Naive B cell (primary cell): ENCODE measurements at regions not wholly inside any gene's neighbourhood (a gene's known extent, or its start where the extent isn't known, plus 50 kb on each side); places are given as distances from the start of the nearest gene placed in this dataset.
A peak's percentile ranks its signal among the peaks of the same experiment; 100 is the strongest.

Experiments used
- ATAC-seq, 2 donors: fragments of 150-1000 bp; cut with Tn5 transposase; 2 replicates each; pipeline ENCODE4 v1.10.0; 2021; ENCODE audit warnings: low read depth in 2 of 2, mild to moderate bottlenecking in 2 of 2, moderate library complexity in 2 of 2
- DNase-seq: peaks from one replicate; pipeline ENCODE4 v3.0.0; 2022
- H3K27ac Mint-ChIP-seq, 6 donors: one replicate each; pipeline ENCODE4 v1.8.0; 2020 to 2022; ENCODE audit warnings: mild to moderate bottlenecking in 6 of 6, mixed read lengths in 6 of 6, moderate library complexity in 5 of 6, inconsistent platforms in 2 of 6
- H3K27me3 Mint-ChIP-seq, 3 donors: one replicate each; pipeline ENCODE4 v1.8.0; 2021 to 2022; ENCODE audit warnings: mixed read lengths in 3 of 3, mild to moderate bottlenecking in 1 of 3
- H3K36me3 Mint-ChIP-seq, 2 donors: one replicate each; pipeline ENCODE4 v1.8.0; 2020 to 2022; ENCODE audit warnings: mixed read lengths in 2 of 2, inconsistent platforms in 1 of 2, mild to moderate bottlenecking in 1 of 2
- H3K4me1 Mint-ChIP-seq, 3 donors: one replicate each; pipeline ENCODE4 v1.8.0; 2020 to 2022; ENCODE audit warnings: mixed read lengths in 3 of 3, inconsistent platforms in 1 of 3, mild to moderate bottlenecking in 1 of 3, moderate library complexity in 1 of 3
- H3K4me3 Mint-ChIP-seq, 8 donors: one replicate each; pipeline ENCODE4 v1.8.0; 2020 to 2022; ENCODE audit warnings: mild to moderate bottlenecking in 8 of 8, mixed read lengths in 8 of 8, moderate library complexity in 8 of 8, inconsistent platforms in 2 of 8
- H3K9me3 Mint-ChIP-seq, 7 donors: one replicate each; pipeline ENCODE4 v1.8.0; 2020 to 2022; ENCODE audit warnings: mixed read lengths in 7 of 7, mild to moderate bottlenecking in 5 of 7, inconsistent platforms in 2 of 7, moderate library complexity in 1 of 7

DNA sequence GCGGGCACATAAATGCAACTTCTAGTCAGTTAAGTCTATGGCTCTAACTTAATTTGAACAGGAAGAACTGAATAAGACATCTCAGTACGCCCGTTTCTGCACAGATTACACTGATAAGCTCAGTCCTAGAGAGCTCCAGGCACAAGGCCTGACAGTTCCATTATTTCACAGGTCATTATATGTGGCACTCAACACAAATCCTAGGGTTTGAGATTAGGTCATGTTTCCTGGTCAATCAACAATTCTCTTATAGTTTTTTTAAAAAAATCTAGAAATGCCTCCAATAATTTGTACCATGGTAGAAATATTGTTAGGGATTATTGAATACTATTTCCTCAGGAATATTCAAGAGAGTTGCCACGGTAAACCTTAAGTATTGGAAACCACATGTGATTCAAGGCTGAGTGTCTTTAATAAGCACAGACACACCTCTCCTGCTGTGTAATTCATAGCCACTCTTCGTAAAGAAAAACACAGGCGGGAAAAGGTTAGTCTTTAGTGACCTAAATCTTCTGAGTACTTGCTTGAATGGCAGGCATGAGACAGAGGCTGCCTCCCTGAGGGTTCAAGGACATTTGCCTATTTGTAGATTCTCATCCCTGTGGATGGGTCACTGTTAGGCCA lies 342.9 kb upstream of the ADGRL3 start:
- H3K4me1 Mint-ChIP-seq, result no peaks in the 10 kb centered on the region
- ATAC-seq, result no peak
- peaks cover 0 to 19% (median 3%) of the 10 kb centered on the region in 7 donors for H3K9me3 Mint-ChIP-seq
- H3K27ac Mint-ChIP-seq, result no peak overlapping the region
- H3K27me3 Mint-ChIP-seq, result no peaks in the 10 kb centered on the region
- no peak overlapping the region for H3K4me3 Mint-ChIP-seq
- no peak for DNase-seq
- H3K36me3 Mint-ChIP-seq, result no peaks in the 10 kb centered on the region

DNA sequence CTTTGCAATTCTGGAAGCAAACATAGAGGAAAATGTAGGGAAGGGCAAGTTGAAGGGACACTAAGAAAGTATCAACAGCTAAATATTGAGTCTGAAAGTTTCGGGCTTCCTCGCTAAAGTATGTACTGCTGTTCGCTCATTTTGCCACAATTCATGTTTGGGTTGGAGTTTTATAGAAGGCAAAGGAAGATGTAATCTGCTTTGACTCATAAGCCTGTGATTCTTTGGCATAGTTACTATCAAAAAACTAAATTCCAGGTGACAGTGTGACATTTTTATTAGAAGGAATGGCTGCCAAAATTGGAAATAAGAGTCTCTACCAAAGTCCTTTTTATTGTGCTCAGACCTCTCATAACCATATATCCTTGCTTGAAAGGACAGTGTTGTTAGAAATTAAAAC lies 336.7 kb upstream of the ADGRL3 start:
- no peaks in the 10 kb centered on the region for H3K36me3 Mint-ChIP-seq
- ATAC-seq (no peak), DNase-seq (no peak)
- H3K4me1 Mint-ChIP-seq, result no peaks in the 10 kb centered on the region
- H3K4me3 Mint-ChIP-seq, result no peak overlapping the region
- no peak overlapping the region for H3K27ac Mint-ChIP-seq
- peaks cover 0 to 15% (median 3%) of the 10 kb centered on the region in 7 donors for H3K9me3 Mint-ChIP-seq
- no peaks in the 10 kb centered on the region for H3K27me3 Mint-ChIP-seq

DNA sequence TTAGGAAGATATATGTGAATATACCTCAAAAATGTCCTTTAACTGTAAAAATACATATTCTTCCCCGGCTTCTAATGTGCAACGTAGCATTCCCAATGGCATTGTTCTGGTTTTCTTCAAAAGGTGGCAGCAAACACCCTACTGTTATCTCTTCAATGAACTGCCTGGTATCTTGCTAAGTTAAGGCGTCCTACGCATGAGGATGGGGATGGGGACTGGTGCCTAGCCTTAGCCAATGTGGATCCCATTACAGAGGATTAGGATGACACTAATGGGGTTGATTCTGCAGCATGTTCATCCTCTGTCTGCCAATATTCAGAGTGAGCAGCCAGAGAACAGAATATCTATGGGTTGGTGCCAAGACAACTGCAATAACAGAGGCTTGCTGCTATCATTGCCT lies 334.9 kb upstream of the ADGRL3 start:
- Mint-ChIP-seq H3K4me1 (no peaks in the 10 kb centered on the region), H3K27ac (no peak overlapping the region), H3K4me3 (no peak overlapping the region), H3K9me3 (peaks cover 0 to 17% (median 3%) of the 10 kb centered on the region in 7 donors), H3K36me3 (no peaks in the 10 kb centered on the region), H3K27me3 (no peaks in the 10 kb centered on the region)
- DNase-seq, result no peak
- no peak for ATAC-seq

GRCh38 chr4:60868232-60868960 lies 331.7 kb upstream of the ADGRL3 start:
- Mint-ChIP-seq H3K36me3 (no peaks in the 10 kb centered on the region), H3K4me3 (no peak overlapping the region), H3K27ac (no peak overlapping the region), H3K9me3 (peaks cover 0 to 15% (median 1%) of the 10 kb centered on the region in 7 donors), H3K27me3 (no peaks in the 10 kb centered on the region), H3K4me1 (no peaks in the 10 kb centered on the region)
- DNase-seq, result no peak
- ATAC-seq, result no peak

DNA sequence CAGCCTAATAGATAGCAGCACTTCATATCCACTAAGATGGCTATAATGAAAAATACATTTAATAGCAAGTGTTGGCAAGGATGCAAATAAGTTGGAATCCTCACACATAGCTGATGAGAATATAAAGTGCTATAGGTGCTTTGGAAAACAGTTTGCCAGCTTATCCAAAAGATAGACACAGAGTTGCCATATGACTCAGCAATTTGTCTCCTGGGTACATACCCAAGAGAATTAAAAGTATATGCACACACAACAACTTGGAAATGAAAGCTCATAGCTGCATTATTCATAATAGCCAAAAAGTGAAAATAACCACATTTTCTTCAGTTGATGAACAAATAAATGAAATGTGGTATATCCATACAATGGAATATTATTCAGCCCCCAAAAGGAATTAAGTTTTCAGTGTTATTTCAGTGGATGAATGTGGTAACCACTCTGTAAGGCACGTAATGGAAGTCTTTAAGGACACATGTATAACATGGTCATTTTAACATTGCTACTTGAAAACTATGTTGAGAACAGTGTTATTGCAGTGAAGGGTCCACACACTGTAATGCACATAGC lies 320.9 kb upstream of the ADGRL3 start:
- Mint-ChIP-seq H3K9me3 (peaks cover 0 to 24% (median 0%) of the 10 kb centered on the region in 7 donors), H3K4me1 (no peaks in the 10 kb centered on the region)
- DNase-seq, result no peak

GRCh38 chr4:60884587-60884986 lies 315.5 kb upstream of the ADGRL3 start:
- Mint-ChIP-seq H3K9me3 (peaks cover 0 to 15% (median 1%) of the 10 kb centered on the region in 7 donors), H3K4me3 (no peak overlapping the region), H3K36me3 (no peaks in the 10 kb centered on the region), H3K27ac (no peak overlapping the region), H3K4me1 (no peaks in the 10 kb centered on the region), H3K27me3 (no peaks in the 10 kb centered on the region)
- ATAC-seq (no peak), DNase-seq (no peak)

More for the DNA sequence above, 320.9 kb upstream of the ADGRL3 start:
- Mint-ChIP-seq H3K27me3 (no peaks in the 10 kb centered on the region), H3K27ac (no peak overlapping the region), H3K4me3 (no peak overlapping the region), H3K36me3 (no peaks in the 10 kb centered on the region)
- ATAC-seq, result no peak

- Mint-ChIP-seq H3K27ac (peak overlapping the region in 1 of 6 donors; percentile 24), H3K9me3 (peaks cover 0 to 14% (median 1%) of the 10 kb centered on the region in 7 donors)
Observed at GRCh38 chr4:60885011-60885410, 315.1 kb upstream of the ADGRL3 start.

GRCh38 chr4:60890743-60891142 lies 309.4 kb upstream of the ADGRL3 start:
- DNase-seq (no peak), ATAC-seq (no peak)
- Mint-ChIP-seq H3K27ac (no peak overlapping the region), H3K4me3 (no peak overlapping the region), H3K4me1 (no peaks in the 10 kb centered on the region), H3K27me3 (no peaks in the 10 kb centered on the region), H3K36me3 (no peaks in the 10 kb centered on the region), H3K9me3 (peaks cover 0 to 12% (median 1%) of the 10 kb centered on the region in 7 donors)

More at GRCh38 chr4:60885011-60885410, 315.1 kb upstream of the ADGRL3 start:
- Mint-ChIP-seq H3K4me3 (no peak overlapping the region), H3K36me3 (no peaks in the 10 kb centered on the region), H3K27me3 (no peaks in the 10 kb centered on the region), H3K4me1 (no peaks in the 10 kb centered on the region)
- ATAC-seq, result no peak
- DNase-seq, result no peak

DNA sequence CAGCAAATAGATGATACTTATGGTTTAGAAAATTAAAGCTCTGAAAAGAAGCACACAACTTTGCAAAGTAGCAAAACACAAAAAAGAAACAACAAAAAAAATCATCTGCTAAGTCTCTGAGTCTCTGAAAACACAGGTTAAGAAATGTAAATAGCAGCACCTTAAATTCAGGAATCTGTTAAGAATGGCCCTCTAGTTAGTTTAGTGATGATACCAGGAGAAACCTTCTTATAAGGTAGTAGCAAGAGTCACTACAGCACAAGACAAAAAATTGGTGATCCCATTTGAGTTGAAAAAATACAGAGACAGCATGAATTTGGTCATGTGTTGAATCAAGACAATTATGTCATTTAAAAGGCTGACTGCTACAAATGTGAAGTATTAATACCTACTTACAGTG lies 308.2 kb upstream of the ADGRL3 start:
- Mint-ChIP-seq H3K27ac (no peak overlapping the region), H3K4me1 (no peaks in the 10 kb centered on the region), H3K9me3 (peaks cover 0 to 12% (median 1%) of the 10 kb centered on the region in 7 donors), H3K27me3 (no peaks in the 10 kb centered on the region), H3K36me3 (no peaks in the 10 kb centered on the region), H3K4me3 (no peak overlapping the region)
- DNase-seq (no peak), ATAC-seq (no peak)

DNA sequence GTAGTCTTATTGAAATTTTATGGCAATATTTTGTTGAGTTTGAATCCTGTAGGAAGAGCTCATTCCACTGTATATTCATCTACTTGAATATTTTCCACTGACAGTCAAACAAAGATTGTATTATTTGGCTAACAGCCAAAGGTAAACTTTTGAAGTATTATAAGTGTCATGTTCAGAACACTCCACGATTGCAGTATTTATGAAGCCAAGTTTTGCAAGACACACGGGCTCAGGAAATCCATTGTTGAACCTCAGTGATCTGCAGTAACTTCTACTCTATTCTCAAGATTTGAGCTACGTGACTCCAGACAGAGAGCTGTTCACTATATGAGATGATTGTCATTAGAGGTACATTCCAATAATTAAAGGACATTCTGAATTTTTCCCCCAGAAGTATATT lies 302.7 kb upstream of the ADGRL3 start:
- Mint-ChIP-seq H3K9me3 (peaks cover 0 to 10% (median 2%) of the 10 kb centered on the region in 7 donors), H3K27ac (no peak overlapping the region), H3K4me1 (no peaks in the 10 kb centered on the region), H3K27me3 (no peaks in the 10 kb centered on the region), H3K4me3 (no peak overlapping the region), H3K36me3 (no peaks in the 10 kb centered on the region)
- ATAC-seq (no peak), DNase-seq (no peak)

DNA sequence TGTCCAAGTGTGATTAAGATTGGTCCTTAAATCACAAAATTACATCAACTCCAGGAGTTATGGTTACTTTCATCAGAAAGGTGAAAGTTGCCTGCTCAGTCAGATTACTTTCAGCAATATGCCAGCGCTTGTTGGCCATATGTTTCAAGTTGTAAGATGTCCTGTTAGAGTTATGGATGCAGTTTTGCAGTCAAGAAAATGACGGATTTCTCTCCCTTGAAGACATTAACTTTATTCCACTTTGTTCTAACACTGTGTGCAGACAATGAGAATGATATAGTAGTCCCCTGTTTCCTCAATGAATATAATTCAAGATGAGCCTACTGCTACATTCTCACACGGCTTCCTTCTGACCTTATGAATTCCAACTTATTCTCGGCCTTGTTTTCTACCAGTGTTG lies 295.0 kb upstream of the ADGRL3 start:
- Mint-ChIP-seq H3K27ac (no peak overlapping the region), H3K9me3 (peaks cover 0 to 5% (median 2%) of the 10 kb centered on the region in 7 donors), H3K36me3 (no peaks in the 10 kb centered on the region), H3K4me1 (no peaks in the 10 kb centered on the region), H3K4me3 (no peak overlapping the region), H3K27me3 (no peaks in the 10 kb centered on the region)
- DNase-seq (no peak), ATAC-seq (no peak)

DNA sequence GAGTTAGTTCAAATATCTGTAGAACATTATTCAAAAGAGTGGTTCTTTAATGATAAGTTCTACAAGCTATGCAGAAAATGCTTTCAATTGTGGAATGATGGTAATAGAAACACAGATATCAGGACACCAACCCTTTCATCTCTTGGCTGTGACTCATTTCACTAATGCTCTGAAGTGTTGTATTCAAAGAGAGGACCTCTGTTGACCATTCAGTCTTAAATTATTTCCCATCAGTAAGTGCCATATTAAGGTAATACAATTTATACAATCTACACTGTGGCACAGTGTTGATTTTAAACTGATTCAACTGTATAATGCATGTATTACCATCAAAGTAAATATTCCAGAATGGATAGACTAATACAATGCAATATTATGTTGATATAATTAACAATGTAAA lies 289.0 kb upstream of the ADGRL3 start:
- no peaks in the 10 kb centered on the region for H3K4me1 Mint-ChIP-seq
- H3K9me3 Mint-ChIP-seq, result peaks cover 0 to 3% (median 0%) of the 10 kb centered on the region in 7 donors
- H3K4me3 Mint-ChIP-seq, result no peak overlapping the region
- no peaks in the 10 kb centered on the region for H3K27me3 Mint-ChIP-seq
- DNase-seq (no peak), ATAC-seq (no peak)
- no peaks in the 10 kb centered on the region for H3K36me3 Mint-ChIP-seq
- H3K27ac Mint-ChIP-seq, result no peak overlapping the region

DNA sequence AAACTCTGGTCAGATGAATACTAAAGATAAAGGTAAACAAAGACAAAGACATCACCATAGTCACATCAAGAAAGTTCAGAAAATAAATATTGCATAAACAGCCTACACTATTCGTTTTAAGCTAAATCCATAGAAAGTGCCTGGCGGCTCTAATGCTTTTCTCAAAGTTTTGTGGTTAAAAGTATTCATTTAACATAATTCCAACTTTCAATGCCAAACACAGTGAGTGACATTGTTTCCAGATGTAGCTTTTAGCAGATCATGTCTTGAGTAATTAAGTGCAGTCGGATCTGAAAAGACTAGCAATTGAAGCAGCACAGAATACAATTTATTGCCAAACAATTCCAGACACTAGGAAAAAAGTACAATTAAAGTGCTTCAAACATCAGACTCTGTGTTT lies 287.1 kb upstream of the ADGRL3 start:
- no peaks in the 10 kb centered on the region for H3K27me3 Mint-ChIP-seq
- no peaks in the 10 kb centered on the region for H3K4me1 Mint-ChIP-seq
- H3K4me3 Mint-ChIP-seq, result no peak overlapping the region
- peaks cover 0 to 5% (median 0%) of the 10 kb centered on the region in 7 donors for H3K9me3 Mint-ChIP-seq
- H3K36me3 Mint-ChIP-seq, result no peaks in the 10 kb centered on the region
- no peak overlapping the region for H3K27ac Mint-ChIP-seq
- DNase-seq (no peak), ATAC-seq (no peak)

DNA sequence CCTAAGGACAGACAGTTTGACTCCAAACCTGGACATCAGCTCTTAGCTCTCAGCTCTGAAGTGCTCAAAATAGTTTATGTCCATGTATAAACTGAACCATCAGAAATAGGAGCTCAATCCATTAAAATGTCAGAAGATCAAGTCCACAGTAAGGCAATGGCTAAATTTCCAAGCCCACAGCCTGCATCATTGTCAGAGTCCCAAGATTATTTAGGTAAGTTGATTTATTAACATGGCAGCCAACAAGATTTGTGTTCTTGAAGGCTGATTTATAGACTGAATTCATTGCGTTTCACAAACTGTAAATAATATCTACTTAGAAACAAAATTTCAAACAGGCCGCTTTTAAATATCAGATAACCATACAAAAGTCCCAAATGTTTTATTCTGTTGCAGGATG lies 286.5 kb upstream of the ADGRL3 start:
- DNase-seq (no peak), ATAC-seq (no peak)
- H3K4me3 Mint-ChIP-seq, result no peak overlapping the region
- H3K4me1 Mint-ChIP-seq, result no peaks in the 10 kb centered on the region
- no peaks in the 10 kb centered on the region for H3K27me3 Mint-ChIP-seq
- H3K27ac Mint-ChIP-seq, result no peak overlapping the region
- H3K9me3 Mint-ChIP-seq, result peaks cover 0 to 5% (median 0%) of the 10 kb centered on the region in 7 donors
- no peaks in the 10 kb centered on the region for H3K36me3 Mint-ChIP-seq
